ENCODE measurements at regions not wholly inside any gene's neighbourhood (a gene's known extent, or its start where the extent isn't known, plus 50 kb on each side); places are given as distances from the start of the nearest gene placed in this dataset.

DNA sequence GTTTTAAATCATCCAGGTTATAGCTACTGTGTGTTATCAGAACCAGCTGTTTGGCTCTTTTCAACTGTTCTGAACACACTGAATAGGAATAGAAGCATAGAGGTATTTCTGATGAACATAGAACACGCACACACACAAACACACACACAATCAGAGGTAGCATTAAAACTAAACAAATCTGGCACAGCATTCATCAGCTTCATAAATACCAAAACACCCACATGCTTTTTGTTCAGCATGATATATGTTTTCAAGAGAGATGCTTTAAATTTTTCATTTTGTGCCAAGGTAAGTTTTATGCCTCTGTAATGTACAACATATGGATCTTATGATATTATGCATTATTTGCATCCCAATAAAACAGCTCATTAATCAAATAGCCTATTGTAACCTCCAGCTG lies 208.6 kb downstream of the GALC start:
- intact Hi-C loops (cut with micrococcal nuclease), result no loop called here
- Histone ChIP-seq H3K4me3 (ENCODE audit: low read length) (no peak overlapping the region), H3K27me3 (ENCODE audit: control insufficient read depth, insufficient read depth, low read length) (no peaks in the 10 kb centered on the region), H3K27ac (ENCODE audit: low read length) (no peak overlapping the region), H3K4me1 (ENCODE audit: control insufficient read depth, insufficient read depth, low read length) (no peaks in the 10 kb centered on the region), H3K9me3 (ENCODE audit: control insufficient read depth, insufficient read depth, low read length) (peaks cover 3% of the 10 kb centered on the region), H3K36me3 (ENCODE audit: control insufficient read depth, insufficient read depth, low read length) (no peaks in the 10 kb centered on the region)
- peaks cover 0 to 3% of the 10 kb centered on the region in 2 donors for H3K27me3 Mint-ChIP-seq (ENCODE audit: low read depth in 2 of 2)
- TF ChIP-seq, protein P1, sequence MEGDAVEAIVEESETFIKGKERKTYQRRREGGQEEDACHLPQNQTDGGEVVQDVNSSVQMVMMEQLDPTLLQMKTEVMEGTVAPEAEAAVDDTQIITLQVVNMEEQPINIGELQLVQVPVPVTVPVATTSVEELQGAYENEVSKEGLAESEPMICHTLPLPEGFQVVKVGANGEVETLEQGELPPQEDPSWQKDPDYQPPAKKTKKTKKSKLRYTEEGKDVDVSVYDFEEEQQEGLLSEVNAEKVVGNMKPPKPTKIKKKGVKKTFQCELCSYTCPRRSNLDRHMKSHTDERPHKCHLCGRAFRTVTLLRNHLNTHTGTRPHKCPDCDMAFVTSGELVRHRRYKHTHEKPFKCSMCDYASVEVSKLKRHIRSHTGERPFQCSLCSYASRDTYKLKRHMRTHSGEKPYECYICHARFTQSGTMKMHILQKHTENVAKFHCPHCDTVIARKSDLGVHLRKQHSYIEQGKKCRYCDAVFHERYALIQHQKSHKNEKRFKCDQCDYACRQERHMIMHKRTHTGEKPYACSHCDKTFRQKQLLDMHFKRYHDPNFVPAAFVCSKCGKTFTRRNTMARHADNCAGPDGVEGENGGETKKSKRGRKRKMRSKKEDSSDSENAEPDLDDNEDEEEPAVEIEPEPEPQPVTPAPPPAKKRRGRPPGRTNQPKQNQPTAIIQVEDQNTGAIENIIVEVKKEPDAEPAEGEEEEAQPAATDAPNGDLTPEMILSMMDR (IDR thresholded peaks at IDR 0.05), result no peak
- DNase-seq, result no peak
- H3K4me3 Mint-ChIP-seq, result no peak overlapping the region
- WGBS (ENCODE audit: insufficient coverage), result no CpG with 5 or more reads among the region's 1 CpG
- no peak for ATAC-seq
- no peaks in the 10 kb centered on the region for H3K4me1 Mint-ChIP-seq
- no peaks in the 10 kb centered on the region for H3K36me3 Mint-ChIP-seq
- peaks cover 0 to 3% of the 10 kb centered on the region in 2 donors for H3K9me3 Mint-ChIP-seq
- no peak overlapping the region for H3K27ac Mint-ChIP-seq

DNA sequence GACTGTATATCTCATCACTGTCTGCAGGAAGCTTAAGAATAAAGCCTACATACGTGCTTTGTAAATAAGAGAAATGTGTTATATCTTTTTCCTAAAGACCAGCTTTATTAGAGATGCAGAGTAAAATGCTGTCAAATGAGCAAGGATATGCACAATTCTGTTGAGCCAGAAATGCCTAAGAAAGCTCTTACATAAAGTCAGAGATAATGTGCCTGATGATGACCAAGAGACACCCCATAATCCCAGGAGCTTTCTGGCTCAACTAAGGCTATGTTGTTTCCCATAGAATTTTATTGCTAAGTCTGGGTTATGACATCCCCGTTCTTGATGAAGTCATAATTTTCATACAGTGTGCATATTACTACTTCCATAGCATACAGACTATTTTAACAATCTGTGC lies 209.9 kb downstream of the GALC start:
- Histone ChIP-seq H3K27me3 (ENCODE audit: control insufficient read depth, insufficient read depth, low read length) (no peaks in the 10 kb centered on the region), H3K4me3 (ENCODE audit: low read length) (no peak overlapping the region), H3K4me1 (ENCODE audit: control insufficient read depth, insufficient read depth, low read length) (no peaks in the 10 kb centered on the region), H3K36me3 (ENCODE audit: control insufficient read depth, insufficient read depth, low read length) (no peaks in the 10 kb centered on the region), H3K9me3 (ENCODE audit: control insufficient read depth, insufficient read depth, low read length) (peaks cover 3% of the 10 kb centered on the region), H3K27ac (ENCODE audit: low read length) (no peak overlapping the region)
- peaks cover 3 to 6% of the 10 kb centered on the region in 2 donors for H3K9me3 Mint-ChIP-seq
- no peak overlapping the region for H3K27ac Mint-ChIP-seq
- no peak overlapping the region for H3K4me3 Mint-ChIP-seq
- DNase-seq (no peak), ATAC-seq (no peak)
- intact Hi-C loops (cut with micrococcal nuclease), result no loop called here
- no peaks in the 10 kb centered on the region for H3K4me1 Mint-ChIP-seq
- 88% methylated on average over 2 of the region's 2 CpGs for WGBS (ENCODE audit: insufficient coverage)
- TF ChIP-seq, protein P1 (IDR thresholded peaks at IDR 0.05), result no peak
- no peaks in the 10 kb centered on the region for H3K36me3 Mint-ChIP-seq
- H3K27me3 Mint-ChIP-seq (ENCODE audit: low read depth in 2 of 2), result peaks cover 0 to 3% of the 10 kb centered on the region in 2 donors

DNA sequence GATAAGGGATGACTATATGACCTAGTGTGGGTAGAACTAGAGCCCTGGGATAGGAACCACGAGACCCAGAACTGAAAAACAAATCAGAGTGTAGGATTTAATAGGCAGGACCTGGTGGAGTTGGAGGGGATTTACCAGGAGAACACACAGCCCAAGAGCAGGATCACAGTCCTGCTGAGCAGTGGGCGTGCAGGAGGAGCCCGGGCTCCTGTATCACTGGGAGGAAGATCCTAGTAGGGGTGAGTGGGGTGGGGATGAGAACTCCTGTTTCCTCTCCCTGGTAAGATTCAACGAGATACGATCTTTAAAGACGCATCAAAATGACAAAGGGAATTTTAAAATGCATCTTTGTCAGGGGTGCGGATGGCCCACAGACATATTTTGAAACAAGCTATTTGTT lies 220.1 kb downstream of the GALC start:
- H3K27ac ChIP-seq (ENCODE audit: low read length), result no peak overlapping the region
- TF ChIP-seq, protein P1 (IDR thresholded peaks at IDR 0.05), result no peak
- intact Hi-C loops (cut with micrococcal nuclease), result no loop called here
- ATAC-seq (no peak), DNase-seq (no peak)
- no peaks in the 10 kb centered on the region for H3K4me1 ChIP-seq (ENCODE audit: control insufficient read depth, insufficient read depth, low read length)
- no peaks in the 10 kb centered on the region for H3K4me1 Mint-ChIP-seq
- WGBS (ENCODE audit: insufficient coverage), result 72% methylated on average over 7 of the region's 7 CpGs
- H3K4me3 ChIP-seq (ENCODE audit: low read length), result no peak overlapping the region
- no peak overlapping the region for H3K27ac Mint-ChIP-seq
- no peaks in the 10 kb centered on the region for H3K9me3 ChIP-seq (ENCODE audit: control insufficient read depth, insufficient read depth, low read length)
- H3K36me3 ChIP-seq (ENCODE audit: control insufficient read depth, insufficient read depth, low read length), result no peaks in the 10 kb centered on the region
- peaks cover 0 to 5% of the 10 kb centered on the region in 2 donors for H3K27me3 Mint-ChIP-seq (ENCODE audit: low read depth in 2 of 2)
- H3K27me3 ChIP-seq (ENCODE audit: control insufficient read depth, insufficient read depth, low read length), result no peaks in the 10 kb centered on the region
- no peak overlapping the region for H3K4me3 Mint-ChIP-seq
- H3K9me3 Mint-ChIP-seq, result peaks cover 0 to 2% of the 10 kb centered on the region in 2 donors
- no peaks in the 10 kb centered on the region for H3K36me3 Mint-ChIP-seq

DNA sequence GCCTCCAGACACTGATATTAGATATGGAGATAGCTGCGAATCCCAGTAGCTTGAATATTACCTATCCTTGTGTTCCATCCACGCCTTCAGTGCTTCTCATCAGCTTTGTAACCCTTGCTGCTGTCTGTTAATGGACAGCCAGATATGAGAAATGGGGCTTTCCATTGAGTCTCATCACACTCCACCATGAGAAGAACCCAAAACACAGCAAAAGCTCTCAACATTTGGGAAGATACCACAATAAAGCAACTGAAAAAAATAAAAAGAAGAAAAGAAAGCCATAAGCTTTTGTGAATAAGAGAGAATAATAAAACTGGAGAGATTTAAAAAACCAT lies 225.4 kb downstream of the GALC start:
- Histone ChIP-seq H3K27me3 (ENCODE audit: control insufficient read depth, insufficient read depth, low read length) (no peaks in the 10 kb centered on the region), H3K4me1 (ENCODE audit: control insufficient read depth, insufficient read depth, low read length) (no peaks in the 10 kb centered on the region), H3K4me3 (ENCODE audit: low read length) (no peak overlapping the region), H3K27ac (ENCODE audit: low read length) (no peak overlapping the region), H3K9me3 (ENCODE audit: control insufficient read depth, insufficient read depth, low read length) (peaks cover 4% of the 10 kb centered on the region), H3K36me3 (ENCODE audit: control insufficient read depth, insufficient read depth, low read length) (no peaks in the 10 kb centered on the region)
- ATAC-seq (no peak), DNase-seq (no peak)
- no peak overlapping the region for H3K27ac Mint-ChIP-seq
- H3K4me1 Mint-ChIP-seq, result no peaks in the 10 kb centered on the region
- 85% methylated on average over 2 of the region's 2 CpGs for WGBS (ENCODE audit: insufficient coverage)
- no peaks in the 10 kb centered on the region for H3K36me3 Mint-ChIP-seq
- H3K9me3 Mint-ChIP-seq, result peaks cover 2 to 4% of the 10 kb centered on the region in 2 donors
- intact Hi-C loops (cut with micrococcal nuclease), result no loop called here
- peaks cover 3 to 12% of the 10 kb centered on the region in 2 donors for H3K27me3 Mint-ChIP-seq (ENCODE audit: low read depth in 2 of 2)
- no peak overlapping the region for H3K4me3 Mint-ChIP-seq
- TF ChIP-seq, protein P1 (IDR thresholded peaks at IDR 0.05), result no peak
